Prostate gland (tissue), 2 donors: ENCODE measurements at regions not wholly inside any gene's neighbourhood (a gene's known extent, or its start where the extent isn't known, plus 50 kb on each side); places are given as distances from the start of the nearest gene placed in this dataset.

Source experiments
- DNase-seq: peaks from one replicate; pipeline ENCODE4 v3.0.0-alpha.2; 2019; ENCODE audit warnings: low spot score
- H3K27ac ChIP-seq, 2 donors: fragments of 200-600 bp; sonication (generic); 2 replicates each; pipeline ENCODE4 v1.5.1; 2017 to 2019
- H3K27me3 ChIP-seq: fragments of 200-600 bp; sonication (generic); replicated peaks from 2 replicates; pipeline ENCODE4 v1.5.1; 2019; ENCODE audit not compliant: insufficient read depth
- H3K36me3 ChIP-seq, 2 donors: fragments of 200-600 bp; sonication (generic); 1 replicate in 1 of 2; 2 replicates in 1 of 2; pipeline versions ENCODE4 v1.5.1 to v1.8.1; 2017 to 2019
- H3K4me1 ChIP-seq: fragments of 200-600 bp; sonication (generic); replicated peaks from 2 replicates; pipeline ENCODE4 v1.5.1; 2019
- H3K4me3 ChIP-seq, 2 donors: fragments of 200-600 bp; sonication (generic); 2 replicates each; pipeline ENCODE4 v1.5.1; 2017 to 2019
- H3K9me3 ChIP-seq: fragments of 200-600 bp; sonication (generic); 2 replicates; pipeline ENCODE4 v1.5.1; 2017
- POLR2A ChIP-seq: fragments of 450-650 bp; IDR thresholded peaks from one replicate; pipeline ENCODE4 v1.6.1; 2016; ENCODE audit warnings: antibody characterized with exemption, mild to moderate bottlenecking
- POLR2AphosphoS5 ChIP-seq: sonication (generic); formaldehyde crosslinking; IDR thresholded peaks from one replicate; pipeline ENCODE4 v1.6.1; 2017; ENCODE audit warnings: antibody characterized with exemption
- WGBS: methylation state at CpG from one replicate; pipeline ENCODE4 v1.1.5; 2018; 5-methylcytosine and 5-hydroxymethylcytosine counted together
- intact Hi-C: fragments of 100-400 bp; cut with DNase I; formaldehyde crosslinking; loops from one replicate; pipeline ENCODE4 v1.14.2; 2022
- TF ChIP-seq, protein P1 (sequence below), 4 experiments: fragments of 200-600 bp in 2 of 4; fragments of 450-650 bp in 2 of 4; sonication (generic) in 2 of 4; IDR thresholded peaks; 1 replicate in 3 of 4; 2 replicates in 1 of 4; pipeline ENCODE4 v1.5.1; 2016 to 2019; ENCODE audit warnings: antibody characterized with exemption in 4 of 4, mild to moderate bottlenecking in 2 of 4, moderate library complexity in 2 of 4

DNA sequence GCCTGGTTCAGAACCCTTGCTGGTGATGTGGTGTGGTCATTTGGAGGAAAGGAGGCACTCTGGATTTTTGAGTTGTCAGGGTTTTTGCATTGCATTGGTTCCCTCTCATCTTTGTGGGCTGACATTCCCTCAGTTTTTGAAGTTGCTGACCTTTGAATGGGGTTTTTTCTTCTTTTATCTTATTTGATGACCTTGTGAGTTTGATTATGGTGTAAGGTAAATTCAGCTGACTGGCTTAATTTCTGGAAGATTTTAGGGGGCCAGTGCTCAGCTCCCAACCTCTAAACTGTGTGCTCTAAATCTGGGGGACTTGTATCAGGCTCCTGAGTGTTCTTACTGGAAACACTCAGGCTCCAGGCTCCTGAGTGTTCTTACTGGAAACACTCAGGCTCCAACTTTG is 225.9 kb downstream of the MEIS1 start:
- no peaks in the 10 kb centered on the region for H3K36me3 ChIP-seq
- H3K27me3 ChIP-seq, result no peaks in the 10 kb centered on the region
- no peak for DNase-seq
- no peak overlapping the region for H3K4me3 ChIP-seq
- no peaks in the 10 kb centered on the region for H3K9me3 ChIP-seq
- H3K4me1 ChIP-seq, result peaks cover 4% of the 10 kb centered on the region
- no peak overlapping the region for H3K27ac ChIP-seq
- intact Hi-C loops, result no loop called here
- TF ChIP-seq, protein P1, sequence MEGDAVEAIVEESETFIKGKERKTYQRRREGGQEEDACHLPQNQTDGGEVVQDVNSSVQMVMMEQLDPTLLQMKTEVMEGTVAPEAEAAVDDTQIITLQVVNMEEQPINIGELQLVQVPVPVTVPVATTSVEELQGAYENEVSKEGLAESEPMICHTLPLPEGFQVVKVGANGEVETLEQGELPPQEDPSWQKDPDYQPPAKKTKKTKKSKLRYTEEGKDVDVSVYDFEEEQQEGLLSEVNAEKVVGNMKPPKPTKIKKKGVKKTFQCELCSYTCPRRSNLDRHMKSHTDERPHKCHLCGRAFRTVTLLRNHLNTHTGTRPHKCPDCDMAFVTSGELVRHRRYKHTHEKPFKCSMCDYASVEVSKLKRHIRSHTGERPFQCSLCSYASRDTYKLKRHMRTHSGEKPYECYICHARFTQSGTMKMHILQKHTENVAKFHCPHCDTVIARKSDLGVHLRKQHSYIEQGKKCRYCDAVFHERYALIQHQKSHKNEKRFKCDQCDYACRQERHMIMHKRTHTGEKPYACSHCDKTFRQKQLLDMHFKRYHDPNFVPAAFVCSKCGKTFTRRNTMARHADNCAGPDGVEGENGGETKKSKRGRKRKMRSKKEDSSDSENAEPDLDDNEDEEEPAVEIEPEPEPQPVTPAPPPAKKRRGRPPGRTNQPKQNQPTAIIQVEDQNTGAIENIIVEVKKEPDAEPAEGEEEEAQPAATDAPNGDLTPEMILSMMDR (IDR thresholded peaks at IDR 0.05), result no peak
- TF ChIP-seq POLR2AphosphoS5 (no peak), POLR2A (no peak)

DNA sequence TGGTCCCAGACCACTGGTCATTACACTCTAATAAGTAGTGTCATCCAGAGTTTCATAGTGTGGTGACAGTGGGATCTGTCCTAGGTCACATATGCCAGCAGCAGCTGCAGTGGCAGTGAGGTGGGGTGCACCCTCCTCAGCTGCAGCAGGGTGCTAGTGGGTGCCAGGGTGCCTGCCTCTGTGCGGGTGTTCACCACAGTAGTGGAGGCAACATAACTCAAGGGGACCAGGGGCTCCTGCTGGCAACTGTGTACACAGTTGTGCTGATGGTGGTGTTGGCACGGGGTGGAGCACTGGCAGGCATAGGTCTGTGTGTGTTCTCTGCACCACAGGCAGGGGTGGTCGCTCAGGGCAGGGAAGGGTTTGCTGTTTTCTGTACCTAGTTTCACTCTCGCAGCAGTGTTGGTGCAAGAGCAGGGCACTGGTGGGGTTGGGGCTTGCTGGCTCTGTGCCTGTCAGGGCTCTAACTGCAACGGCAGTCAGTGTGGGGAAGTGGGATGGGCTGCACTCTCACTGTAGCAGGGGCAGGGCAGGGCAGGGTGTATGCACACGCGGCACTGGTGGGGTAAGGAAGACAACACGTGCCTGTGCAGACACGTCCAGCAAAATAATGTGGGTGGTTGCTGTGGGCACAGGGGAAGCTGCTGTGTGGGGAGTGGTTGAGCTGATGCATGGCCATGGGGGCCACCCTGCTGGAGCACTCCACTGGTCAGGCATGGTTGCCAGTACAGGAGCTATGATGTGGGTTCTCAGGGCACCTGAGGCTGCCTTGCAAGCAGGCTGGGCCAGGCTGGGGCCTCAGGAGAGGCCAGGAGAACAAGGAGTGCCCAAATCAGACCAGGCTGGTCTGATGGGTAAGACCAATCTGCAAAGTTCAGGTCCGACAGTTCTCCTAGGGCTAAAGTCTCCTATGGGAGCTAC is 226.6 kb downstream of the MEIS1 start:
- 70% methylated on average over 10 of the region's 10 CpGs for WGBS
- Histone ChIP-seq H3K4me1 (peaks cover 2% of the 10 kb centered on the region), H3K4me3 (no peak overlapping the region), H3K27ac (no peak overlapping the region), H3K36me3 (no peaks in the 10 kb centered on the region), H3K27me3 (no peaks in the 10 kb centered on the region), H3K9me3 (no peaks in the 10 kb centered on the region)
- intact Hi-C loops, result no loop called here
- TF ChIP-seq, protein P1 (IDR thresholded peaks at IDR 0.05), result no peak
- TF ChIP-seq POLR2A (no peak), POLR2AphosphoS5 (no peak)
- no peak for DNase-seq

DNA sequence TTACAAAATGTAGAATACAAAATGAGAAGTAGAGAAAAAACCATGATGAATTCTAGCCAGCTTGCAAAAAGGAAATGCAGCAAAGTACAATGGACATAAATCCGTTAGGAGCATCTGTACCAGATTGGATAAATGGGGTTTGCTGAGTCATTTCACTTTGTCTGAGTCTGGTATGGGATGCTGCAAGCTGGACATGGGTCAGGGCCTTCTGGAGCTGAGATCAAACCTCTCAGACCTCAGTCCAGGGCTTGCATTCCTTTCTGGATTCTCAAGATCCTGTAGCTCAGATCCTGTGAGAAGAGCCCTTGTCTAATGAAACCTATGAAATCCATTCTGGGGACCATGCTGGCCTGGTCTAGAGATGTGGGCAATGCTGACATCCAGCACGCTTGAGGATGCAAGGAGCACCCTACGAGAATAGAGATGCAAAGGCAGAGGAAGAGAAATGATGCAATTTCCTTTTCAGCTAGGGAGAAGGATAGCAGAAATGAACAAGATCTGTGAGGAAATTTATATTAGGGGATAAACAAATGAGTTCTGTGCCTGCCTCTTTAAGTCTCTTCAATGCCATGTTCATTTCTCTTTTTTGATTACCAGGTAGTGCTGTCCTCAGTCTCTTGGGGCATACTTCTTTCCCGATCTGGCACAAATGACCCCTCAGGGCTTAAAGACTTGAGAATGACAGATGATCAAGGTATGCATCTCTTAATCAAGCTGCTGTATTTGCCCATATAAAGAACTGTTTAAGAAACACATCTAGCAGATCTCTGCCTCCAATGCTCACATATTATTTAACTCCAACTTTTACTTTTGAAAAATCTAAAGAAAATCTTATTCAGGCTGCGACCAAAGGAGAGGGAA is 230.4 kb downstream of the MEIS1 start:
- no peak overlapping the region for H3K27ac ChIP-seq
- no peaks in the 10 kb centered on the region for H3K27me3 ChIP-seq
- DNase-seq, result no peak
- intact Hi-C loops, result no loop called here
- WGBS, result 62% methylated on average over 5 of the region's 5 CpGs
- no peaks in the 10 kb centered on the region for H3K4me1 ChIP-seq
- no peaks in the 10 kb centered on the region for H3K9me3 ChIP-seq
- no peaks in the 10 kb centered on the region for H3K36me3 ChIP-seq
- TF ChIP-seq, protein P1 (IDR thresholded peaks at IDR 0.05), result no peak
- TF ChIP-seq POLR2A, result no peak
- TF ChIP-seq POLR2AphosphoS5, result no peak
- no peak overlapping the region for H3K4me3 ChIP-seq

- Histone ChIP-seq H3K4me3 (no peak overlapping the region), H3K9me3 (no peaks in the 10 kb centered on the region), H3K27ac (no peak overlapping the region), H3K36me3 (no peaks in the 10 kb centered on the region), H3K27me3 (no peaks in the 10 kb centered on the region), H3K4me1 (no peaks in the 10 kb centered on the region)
- TF ChIP-seq POLR2AphosphoS5 (no peak), POLR2A (no peak)
- TF ChIP-seq, protein P1 (IDR thresholded peaks at IDR 0.05), result no peak
- DNase-seq, result no peak
- 80% methylated on average over 4 of the region's 4 CpGs for WGBS
- intact Hi-C loops, result no loop called here
These were observed 232.4 kb downstream of the MEIS1 start for GRCh38 chr2:66667301-66667700.
